Keratinocyte (primary cell): ENCODE measurements at regions not wholly inside any gene's neighbourhood (a gene's known extent, or its start where the extent isn't known, plus 50 kb on each side); places are given as distances from the start of the nearest gene placed in this dataset.

Experiments
- DNase-seq: peaks from one replicate; pipeline ENCODE4 v3.0.0-alpha.2; 2011; ENCODE audit warnings: low read depth, missing footprints, low spot score
- FAIRE-seq: peaks from 2 replicates; lab custom pipeline; 2011; peaks lifted over from hg19 to GRCh38; lab: Jason Lieb, UNC
- H2AFZ ChIP-seq: 2 replicates; pipeline ENCODE4 v1.6.0; 2012; ENCODE audit warnings: low read length, control low read depth, inconsistent platforms; ENCODE audit not compliant: control insufficient read depth
- H3K27ac ChIP-seq: 2 replicates; pipeline ENCODE4 v1.5.1; 2011; ENCODE audit warnings: low read length; ENCODE audit not compliant: control insufficient read depth, insufficient read depth
- H3K27me3 ChIP-seq: 3 replicates; pipeline ENCODE4 v1.6.0; 2011; ENCODE audit warnings: low read length; ENCODE audit not compliant: control insufficient read depth, insufficient read depth; ENCODE audit errors: extremely low read depth
- H3K36me3 ChIP-seq, 2 experiments: 2 replicates in 1 of 2; 3 replicates in 1 of 2; pipeline ENCODE4 v1.5.1; 2011; ENCODE audit warnings: low read length in 2 of 2, mild to moderate bottlenecking in 1 of 2; ENCODE audit not compliant: control insufficient read depth in 2 of 2, insufficient read depth in 2 of 2; ENCODE audit errors: extremely low read depth in 1 of 2
- H3K4me1 ChIP-seq: 3 replicates; pipeline ENCODE4 v1.5.1; 2011; ENCODE audit warnings: low read length; ENCODE audit not compliant: control insufficient read depth, insufficient read depth; ENCODE audit errors: extremely low read depth
- H3K4me2 ChIP-seq: 3 replicates; pipeline ENCODE4 v1.6.0; 2011; ENCODE audit warnings: low read depth, low read length; ENCODE audit not compliant: control insufficient read depth, insufficient read depth; ENCODE audit errors: extremely low read depth
- H3K4me3 ChIP-seq, 3 experiments: fragments of 200-600 bp in 1 of 3; sonication (generic) in 1 of 3; 2 replicates in 2 of 3; 3 replicates in 1 of 3; pipeline ENCODE4 v1.5.1; 2011 to 2016; ENCODE audit warnings: low read length in 3 of 3, mild to moderate bottlenecking in 3 of 3, control low read depth in 2 of 3, inconsistent platforms in 1 of 3, low read depth in 1 of 3, mixed read lengths in 1 of 3, mixed run types in 1 of 3, moderate library complexity in 1 of 3; ENCODE audit not compliant: control insufficient read depth in 2 of 3, insufficient read depth in 2 of 3; ENCODE audit errors: extremely low read depth in 1 of 3
- H3K79me2 ChIP-seq: 2 replicates; pipeline ENCODE4 v1.6.0; 2012; ENCODE audit warnings: low read length; ENCODE audit not compliant: control insufficient read depth, insufficient read depth
- H3K9ac ChIP-seq: 3 replicates; pipeline ENCODE4 v1.6.0; 2011; ENCODE audit warnings: low read length; ENCODE audit not compliant: control insufficient read depth, insufficient read depth; ENCODE audit errors: extremely low read depth
- H3K9me1 ChIP-seq: 3 replicates; pipeline ENCODE4 v1.6.0; 2011; ENCODE audit warnings: low read length; ENCODE audit not compliant: control insufficient read depth, insufficient read depth; ENCODE audit errors: extremely low read depth
- H3K9me3 ChIP-seq: 2 replicates; pipeline ENCODE4 v1.5.1; 2012; ENCODE audit warnings: low read depth, low read length; ENCODE audit not compliant: control insufficient read depth
- H4K20me1 ChIP-seq: 3 replicates; pipeline ENCODE4 v1.6.0; 2011; ENCODE audit warnings: low read length; ENCODE audit not compliant: control insufficient read depth, insufficient read depth; ENCODE audit errors: extremely low read depth
- CTCF ChIP-seq, 3 experiments: IDR thresholded peaks in 1 of 3; conservative IDR thresholded peaks in 1 of 3; optimal IDR thresholded peaks in 1 of 3; 2 replicates in 2 of 3; 3 replicates in 1 of 3; pipeline versions ENCODE3 to v1.5.1; 2011; ENCODE audit warnings: low read length in 3 of 3, mild to moderate bottlenecking in 3 of 3, moderate library complexity in 2 of 3, control low read depth in 1 of 3, inconsistent platforms in 1 of 3; ENCODE audit not compliant: insufficient read depth in 2 of 3; ENCODE audit errors: extremely low read depth in 1 of 3
- EZH2 ChIP-seq: IDR thresholded peaks from one replicate; pipeline ENCODE4 v1.6.1; 2012; ENCODE audit warnings: inconsistent platforms, mild to moderate bottlenecking, low read length, moderate library complexity
- dilution Hi-C: fragments of 300-500 bp; cut with MboI; formaldehyde crosslinking; loops from one replicate; pipeline ENCODE4 v1.7.0; 2020; ENCODE audit warnings: low sequenced_read_pairs; ENCODE audit not compliant: extremely low pct_ligation_motif_present

- H3K9me3 ChIP-seq: no peaks in the 10 kb centered on the region
- H3K4me3 ChIP-seq: no peak overlapping the region
- H3K27ac ChIP-seq: no peak overlapping the region
- no peak for DNase-seq
- no peaks in the 10 kb centered on the region for H3K36me3 ChIP-seq
- dilution Hi-C loops: no loop called here
- H2AFZ ChIP-seq: no peak overlapping the region
- no peaks in the 10 kb centered on the region for H3K4me1 ChIP-seq
- no peak overlapping the region for H3K9ac ChIP-seq
- no peaks in the 10 kb centered on the region for H3K9me1 ChIP-seq
- TF ChIP-seq EZH2 (no peak), CTCF (optimal IDR thresholded peaks at IDR 0.05 in 1 of 3, IDR thresholded peaks at IDR 0.05 in 1 of 3, conservative IDR thresholded peaks at IDR 0.05 in 1 of 3; ENCODE audit: extremely low read depth in 1 of 3, insufficient read depth in 2 of 3, low read length in 3 of 3) (no peak)
- no peak for FAIRE-seq
- no peaks in the 10 kb centered on the region for H4K20me1 ChIP-seq
- no peaks in the 10 kb centered on the region for H3K27me3 ChIP-seq
- no peak overlapping the region for H3K4me2 ChIP-seq
- no peaks in the 10 kb centered on the region for H3K79me2 ChIP-seq
Measured at GRCh38 chr5:44454002-44454401, 64.8 kb upstream of the FGF10 start.

GRCh38 chr5:44446399-44446798 lies 57.2 kb upstream of the FGF10 start:
- dilution Hi-C loops: no loop called here
- FAIRE-seq: no peak
- no peak for DNase-seq
- Histone ChIP-seq H3K36me3 (no peaks in the 10 kb centered on the region), H3K4me1 (no peaks in the 10 kb centered on the region), H3K9ac (no peak overlapping the region), H2AFZ (no peak overlapping the region), H3K4me2 (no peak overlapping the region), H3K79me2 (no peaks in the 10 kb centered on the region), H3K9me3 (no peaks in the 10 kb centered on the region), H3K9me1 (no peaks in the 10 kb centered on the region), H3K4me3 (no peak overlapping the region), H3K27me3 (no peaks in the 10 kb centered on the region), H4K20me1 (no peaks in the 10 kb centered on the region), H3K27ac (no peak overlapping the region)
- TF ChIP-seq EZH2 (no peak), CTCF (optimal IDR thresholded peaks at IDR 0.05 in 1 of 3, IDR thresholded peaks at IDR 0.05 in 1 of 3, conservative IDR thresholded peaks at IDR 0.05 in 1 of 3; ENCODE audit: extremely low read depth in 1 of 3, insufficient read depth in 2 of 3, low read length in 3 of 3) (no peak)
